ENCODE measurements at regions not wholly inside any gene's neighbourhood (a gene's known extent, or its start where the extent isn't known, plus 50 kb on each side); places are given as distances from the start of the nearest gene placed in this dataset.

- FAIRE-seq (no peak), DNase-seq (ENCODE audit: low read depth, low spot score) (no peak)
- Histone ChIP-seq H3K4me1 (ENCODE audit: control insufficient read depth, extremely low read depth, insufficient read depth, low read length) (no peaks in the 10 kb centered on the region), H3K79me2 (ENCODE audit: control insufficient read depth, insufficient read depth, low read length) (no peaks in the 10 kb centered on the region), H3K9me3 (replicated peaks; ENCODE audit: control insufficient read depth, insufficient read depth, low read length) (no peaks in the 10 kb centered on the region), H3K4me3 (replicated peaks in 1 of 3; ENCODE audit: insufficient read depth in 1 of 3, low read depth in 1 of 3, low read length in 3 of 3) (no peak overlapping the region), H4K20me1 (replicated peaks; ENCODE audit: control insufficient read depth, extremely low read depth, insufficient read depth, low read length) (no peaks in the 10 kb centered on the region), H3K9me1 (replicated peaks; ENCODE audit: control insufficient read depth, extremely low read depth, insufficient read depth, low read length) (no peaks in the 10 kb centered on the region), H3K36me3 (ENCODE audit: control insufficient read depth in 2 of 2, extremely low read depth in 1 of 2, insufficient read depth in 2 of 2, low read length in 2 of 2) (no peaks in the 10 kb centered on the region), H3K27ac (ENCODE audit: insufficient read depth, low read depth, low read length) (no peak overlapping the region), H3K27me3 (ENCODE audit: control insufficient read depth in 2 of 2, insufficient read depth in 2 of 2, low read length in 2 of 2) (no peaks in the 10 kb centered on the region), H2AFZ (ENCODE audit: low read depth, low read length) (no peak overlapping the region), H3K9ac (replicated peaks; ENCODE audit: extremely low read depth, insufficient read depth, low read length) (no peak overlapping the region), H3K4me2 (ENCODE audit: insufficient read depth, low read length) (no peak overlapping the region)
- intact Hi-C loops (cut with micrococcal nuclease) (no loop called here), dilution Hi-C loops (cut with MboI; ENCODE audit: extremely low pct_ligation_motif_present, low sequenced_read_pairs) (no loop called here)
- ChIA-PET CTCF (no interaction called here), POLR2A (no interaction called here)
- no peak for TF ChIP-seq POLR2A (IDR thresholded peaks at IDR 0.05; ENCODE audit: low read depth, low read length)
- no peak for TF ChIP-seq CTCF (IDR thresholded peaks at IDR 0.05; ENCODE audit: extremely low read depth in 1 of 2, insufficient read depth in 1 of 2, low read depth in 1 of 2, low read length in 2 of 2)
- no peak for TF ChIP-seq FOS (IDR thresholded peaks at IDR 0.05; ENCODE audit: borderline replicate concordance, insufficient read depth, low read length)
- no peak for TF ChIP-seq EZH2 (IDR thresholded peaks at IDR 0.05; ENCODE audit: borderline replicate concordance, low read depth, low read length, severe bottlenecking)
- no peak for TF ChIP-seq JUN (IDR thresholded peaks at IDR 0.05; ENCODE audit: borderline replicate concordance, insufficient read depth, insufficient read length, low read depth)
- TF ChIP-seq MAX (IDR thresholded peaks at IDR 0.05; ENCODE audit: insufficient read depth, insufficient read length), result no peak
- no peak for TF ChIP-seq MYC (IDR thresholded peaks at IDR 0.05; ENCODE audit: low read depth, low read length)
- TF ChIP-seq GATA2 (IDR thresholded peaks at IDR 0.05; ENCODE audit: insufficient read depth, insufficient read length, low read depth, low read length), result no peak
- no peak for TF ChIP-seq POLR2AphosphoS5 (IDR thresholded peaks at IDR 0.05; ENCODE audit: insufficient read depth, low read depth, low read length)
- no TSS peak for BruUV-seq (replicated peaks)
Measured at GRCh38 chr5:165405340-165405739, 1899.9 kb downstream of the MAT2B start.

Data from endothelial cell of umbilical vein (primary cell).